ENCODE measurements at regions not wholly inside any gene's neighbourhood (a gene's known extent, or its start where the extent isn't known, plus 50 kb on each side); places are given as distances from the start of the nearest gene placed in this dataset.

DNA sequence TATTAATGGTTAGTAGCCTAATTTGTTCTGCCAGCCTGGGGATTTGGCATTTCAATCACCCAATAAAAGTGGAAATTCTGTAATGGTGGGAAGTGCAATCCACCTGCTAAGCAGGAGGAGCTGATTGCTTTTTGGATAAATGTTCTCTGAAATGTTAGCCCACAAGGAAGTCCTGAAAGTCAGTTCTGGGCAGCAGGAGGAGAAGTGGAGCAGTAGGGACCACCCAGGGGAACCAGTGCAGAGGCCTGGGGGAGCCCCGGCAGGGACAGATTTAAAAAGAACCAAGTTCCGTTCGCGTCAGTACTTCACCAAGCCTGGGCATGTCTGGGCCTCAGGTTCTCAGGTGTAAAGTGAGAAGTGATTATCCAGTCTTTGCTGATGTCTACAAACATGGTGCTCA lies 248.5 kb upstream of the RAB6C start:
- DNase-seq (no peak), ATAC-seq (no peak)
- no peak overlapping the region for H3K4me3 ChIP-seq
- no peak for TF ChIP-seq CTCF (IDR thresholded peaks at IDR 0.05)
- intact Hi-C loops (cut with DNase I): no loop called here
- no peaks in the 10 kb centered on the region for H3K9me3 ChIP-seq
- no peaks in the 10 kb centered on the region for H3K27me3 ChIP-seq
- no peaks in the 10 kb centered on the region for H3K36me3 ChIP-seq
- H3K4me1 ChIP-seq: no peaks in the 10 kb centered on the region
- no peak overlapping the region for H3K27ac ChIP-seq

GRCh38 chr2:129731907-129732629 lies 247.4 kb upstream of the RAB6C start:
- H3K27me3 ChIP-seq: no peaks in the 10 kb centered on the region
- H3K4me3 ChIP-seq: no peak overlapping the region
- H3K27ac ChIP-seq: no peak overlapping the region
- H3K36me3 ChIP-seq: no peaks in the 10 kb centered on the region
- ATAC-seq (no peak), DNase-seq (no peak)
- no peak for TF ChIP-seq CTCF (IDR thresholded peaks at IDR 0.05)
- no peaks in the 10 kb centered on the region for H3K4me1 ChIP-seq
- intact Hi-C loops (cut with DNase I): no loop called here
- no peaks in the 10 kb centered on the region for H3K9me3 ChIP-seq

DNA sequence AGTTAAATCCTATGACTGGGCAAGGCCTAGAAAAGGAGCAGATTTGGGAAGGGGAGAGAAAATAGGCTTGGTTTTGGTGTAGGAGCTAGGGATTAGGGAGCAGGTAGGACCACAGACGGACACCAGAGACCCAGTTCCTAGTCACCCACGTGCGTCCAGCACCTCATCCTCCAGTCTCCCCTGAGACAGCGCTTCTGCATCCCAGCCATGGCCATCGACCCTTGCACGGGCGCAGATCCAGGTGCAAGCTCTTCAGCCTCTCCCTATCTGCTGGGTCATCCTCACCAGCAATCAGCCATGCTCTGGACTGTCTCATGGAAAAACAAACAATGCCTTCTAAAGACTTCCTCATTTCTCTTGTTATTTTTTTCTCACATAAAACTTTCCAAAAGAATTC lies 246.8 kb upstream of the RAB6C start:
- no peak for DNase-seq

GRCh38 chr2:129733041-129733440 lies 246.4 kb upstream of the RAB6C start:
- ATAC-seq: no peak
- TF ChIP-seq CTCF (IDR thresholded peaks at IDR 0.05): no peak
- DNase-seq: no peak
- H3K27ac ChIP-seq: no peak overlapping the region
- intact Hi-C loops (cut with DNase I): no loop called here
- no peaks in the 10 kb centered on the region for H3K9me3 ChIP-seq
- no peak overlapping the region for H3K4me3 ChIP-seq
- H3K27me3 ChIP-seq: no peaks in the 10 kb centered on the region
- no peaks in the 10 kb centered on the region for H3K4me1 ChIP-seq
- H3K36me3 ChIP-seq: no peaks in the 10 kb centered on the region

More for the DNA sequence above, 246.8 kb upstream of the RAB6C start:
- intact Hi-C loops (cut with DNase I): no loop called here
- Histone ChIP-seq H3K27ac (no peak overlapping the region), H3K27me3 (no peaks in the 10 kb centered on the region), H3K4me3 (no peak overlapping the region), H3K4me1 (no peaks in the 10 kb centered on the region), H3K9me3 (no peaks in the 10 kb centered on the region), H3K36me3 (no peaks in the 10 kb centered on the region)
- ATAC-seq: no peak
- no peak for TF ChIP-seq CTCF (IDR thresholded peaks at IDR 0.05)

- ATAC-seq: no peak
- no peaks in the 10 kb centered on the region for H3K4me1 ChIP-seq
- DNase-seq: no peak
- H3K27ac ChIP-seq: no peak overlapping the region
- no peak overlapping the region for H3K4me3 ChIP-seq
- H3K9me3 ChIP-seq: no peaks in the 10 kb centered on the region
- intact Hi-C loops (cut with DNase I): no loop called here
- no peaks in the 10 kb centered on the region for H3K36me3 ChIP-seq
- H3K27me3 ChIP-seq: no peaks in the 10 kb centered on the region
- TF ChIP-seq CTCF (IDR thresholded peaks at IDR 0.05): no peak
These were observed 245.9 kb upstream of the RAB6C start for GRCh38 chr2:129733579-129733978.
